CD4-positive, alpha-beta memory T cell (primary cell): ENCODE measurements at regions not wholly inside any gene's neighbourhood (a gene's known extent, or its start where the extent isn't known, plus 50 kb on each side); places are given as distances from the start of the nearest gene placed in this dataset.

Experiments used
- CTCF ChIA-PET: fragments of 350-600 bp; sonication (Branson Sonifier 250); formaldehyde crosslinking; loops from one replicate; lab custom pipeline; 2021; ENCODE audit warnings: inconsistent platforms; ENCODE audit not compliant: partially characterized antibody; lab: Charles Lee
- POLR2A ChIA-PET: fragments of 350-600 bp; sonication (Branson Sonifier 250); formaldehyde crosslinking; loops from one replicate; lab custom pipeline; 2021; ENCODE audit not compliant: partially characterized antibody; lab: Charles Lee
- DNase-seq, 5 donors: peaks; one replicate each; pipeline versions ENCODE4 v3.0.0 to v3.0.0-alpha.2; 2020 to 2022; ENCODE audit warnings: mixed read lengths in 1 of 5
- H3K27ac ChIP-seq: one replicate; pipeline ENCODE4 v1.7.0; 2013; ENCODE audit warnings: low read depth, low read length
- H3K27me3 ChIP-seq: 2 replicates; pipeline ENCODE4 v1.7.0; 2013; ENCODE audit warnings: mild to moderate bottlenecking, low read length, moderate library complexity; ENCODE audit not compliant: insufficient read depth
- H3K36me3 ChIP-seq: 2 replicates; pipeline ENCODE4 v1.7.0; 2013; ENCODE audit warnings: mild to moderate bottlenecking, low read length, moderate library complexity; ENCODE audit not compliant: insufficient read depth
- H3K4me1 ChIP-seq: 2 replicates; pipeline ENCODE4 v1.7.0; 2013; ENCODE audit warnings: mild to moderate bottlenecking, low read length, moderate library complexity; ENCODE audit not compliant: insufficient read depth
- H3K4me3 ChIP-seq, 2 donors: one replicate each; pipeline ENCODE4 v1.7.0; 2013; ENCODE audit warnings: low read length in 2 of 2, mild to moderate bottlenecking in 1 of 2
- H3K9me3 ChIP-seq, 2 donors: one replicate each; pipeline ENCODE4 v1.7.0; 2013; ENCODE audit warnings: low read length in 2 of 2, control low read depth in 1 of 2; ENCODE audit not compliant: control insufficient read depth in 1 of 2
- H3K27ac Mint-ChIP-seq, 7 donors: one replicate each; pipeline ENCODE4 v1.8.0; 2020 to 2021; ENCODE audit warnings: mixed read lengths in 7 of 7, mild to moderate bottlenecking in 6 of 7, inconsistent platforms in 3 of 7, moderate library complexity in 3 of 7
- H3K27me3 Mint-ChIP-seq, 2 donors: one replicate each; pipeline ENCODE4 v1.8.0; 2020 to 2021; ENCODE audit warnings: mixed read lengths in 2 of 2
- H3K36me3 Mint-ChIP-seq, 2 donors: one replicate each; pipeline ENCODE4 v1.8.0; 2020 to 2021; ENCODE audit warnings: mixed read lengths in 2 of 2, inconsistent platforms in 1 of 2, mild to moderate bottlenecking in 1 of 2
- H3K4me1 Mint-ChIP-seq, 4 donors: one replicate each; pipeline ENCODE4 v1.8.0; 2020 to 2021; ENCODE audit warnings: mixed read lengths in 4 of 4, mild to moderate bottlenecking in 1 of 4
- H3K4me3 Mint-ChIP-seq, 8 donors: one replicate each; pipeline ENCODE4 v1.8.0; 2020 to 2021; ENCODE audit warnings: mixed read lengths in 8 of 8, mild to moderate bottlenecking in 7 of 8, moderate library complexity in 6 of 8, inconsistent platforms in 3 of 8
- H3K9me3 Mint-ChIP-seq, 8 donors: one replicate each; pipeline ENCODE4 v1.8.0; 2020 to 2021; ENCODE audit warnings: mixed read lengths in 8 of 8, mild to moderate bottlenecking in 5 of 8, inconsistent platforms in 3 of 8, moderate library complexity in 1 of 8
- intact Hi-C: fragments of 100-400 bp; cut with micrococcal nuclease; formaldehyde crosslinking; loops from one replicate; pipeline ENCODE4 v1.15.1; 2023

GRCh38 chr1:5701642-5702041 is 290.6 kb downstream of the NPHP4 start:
- H3K27me3 Mint-ChIP-seq: peaks cover 2 to 4% of the 10 kb centered on the region in 2 donors
- CTCF ChIA-PET: no interaction called here

GRCh38 chr1:5693568-5693967 is 298.7 kb downstream of the NPHP4 start:
- Histone ChIP-seq H3K36me3 (no peaks in the 10 kb centered on the region), H3K27ac (no peak overlapping the region), H3K4me3 (no peak overlapping the region), H3K27me3 (no peaks in the 10 kb centered on the region), H3K9me3 (no peaks in the 10 kb centered on the region), H3K4me1 (no peaks in the 10 kb centered on the region)
- CTCF ChIA-PET: no interaction called here
- intact Hi-C loops: no loop called here
- no peak overlapping the region for H3K4me3 Mint-ChIP-seq
- H3K4me1 Mint-ChIP-seq: no peaks in the 10 kb centered on the region
- DNase-seq: no peak
- no peak overlapping the region for H3K27ac Mint-ChIP-seq
- no peaks in the 10 kb centered on the region for H3K36me3 Mint-ChIP-seq
- POLR2A ChIA-PET: no interaction called here
- peaks cover 0 to 2% (median 0%) of the 10 kb centered on the region in 8 donors for H3K9me3 Mint-ChIP-seq
- H3K27me3 Mint-ChIP-seq: peaks cover 11% of the 10 kb centered on the region in 2 donors

More at GRCh38 chr1:5701642-5702041, 290.6 kb downstream of the NPHP4 start:
- Histone ChIP-seq H3K9me3 (no peaks in the 10 kb centered on the region), H3K4me3 (no peak overlapping the region), H3K27ac (no peak overlapping the region), H3K36me3 (no peaks in the 10 kb centered on the region), H3K4me1 (no peaks in the 10 kb centered on the region), H3K27me3 (no peaks in the 10 kb centered on the region)
- no peak for DNase-seq
- Mint-ChIP-seq H3K27ac (no peak overlapping the region), H3K36me3 (no peaks in the 10 kb centered on the region), H3K4me1 (peaks cover 0 to 2% (median 0%) of the 10 kb centered on the region in 4 donors), H3K9me3 (peaks cover 0 to 2% (median 0%) of the 10 kb centered on the region in 8 donors), H3K4me3 (no peak overlapping the region)
- intact Hi-C loops: no loop called here
- POLR2A ChIA-PET: no interaction called here

- Histone ChIP-seq H3K9me3 (no peaks in the 10 kb centered on the region), H3K27me3 (no peaks in the 10 kb centered on the region), H3K4me3 (no peak overlapping the region), H3K4me1 (no peaks in the 10 kb centered on the region), H3K27ac (no peak overlapping the region), H3K36me3 (no peaks in the 10 kb centered on the region)
- no peak overlapping the region for H3K4me3 Mint-ChIP-seq
- peaks cover 11% of the 10 kb centered on the region in 2 donors for H3K27me3 Mint-ChIP-seq
- no peaks in the 10 kb centered on the region for H3K36me3 Mint-ChIP-seq
- no peak overlapping the region for H3K27ac Mint-ChIP-seq
- ChIA-PET POLR2A (no interaction called here), CTCF (no interaction called here)
- no peaks in the 10 kb centered on the region for H3K4me1 Mint-ChIP-seq
- intact Hi-C loops: no loop called here
- DNase-seq: no peak
- peaks cover 0 to 2% (median 0%) of the 10 kb centered on the region in 8 donors for H3K9me3 Mint-ChIP-seq
These were observed 299.6 kb downstream of the NPHP4 start for GRCh38 chr1:5692664-5693063.

GRCh38 chr1:5691795-5692509 is 300.3 kb downstream of the NPHP4 start:
- Histone ChIP-seq H3K27ac (no peak overlapping the region), H3K27me3 (no peaks in the 10 kb centered on the region), H3K9me3 (no peaks in the 10 kb centered on the region), H3K4me1 (no peaks in the 10 kb centered on the region), H3K4me3 (no peak overlapping the region), H3K36me3 (no peaks in the 10 kb centered on the region)
- POLR2A ChIA-PET: no interaction called here
- no peak for DNase-seq
- CTCF ChIA-PET: no interaction called here
- intact Hi-C loops: no loop called here
- no peaks in the 10 kb centered on the region for H3K36me3 Mint-ChIP-seq
- H3K4me1 Mint-ChIP-seq: no peaks in the 10 kb centered on the region
- H3K27ac Mint-ChIP-seq: no peak overlapping the region
- peaks cover 0 to 2% (median 0%) of the 10 kb centered on the region in 8 donors for H3K9me3 Mint-ChIP-seq
- H3K4me3 Mint-ChIP-seq: no peak overlapping the region
- peaks cover 10 to 13% of the 10 kb centered on the region in 2 donors for H3K27me3 Mint-ChIP-seq

- no peaks in the 10 kb centered on the region for H3K9me3 ChIP-seq
- peaks cover 0 to 2% (median 0%) of the 10 kb centered on the region in 4 donors for H3K4me1 Mint-ChIP-seq
- no peaks in the 10 kb centered on the region for H3K4me1 ChIP-seq
- H3K27me3 Mint-ChIP-seq: peaks cover 6 to 20% of the 10 kb centered on the region in 2 donors
- H3K4me3 ChIP-seq: no peak overlapping the region
- H3K36me3 Mint-ChIP-seq: no peaks in the 10 kb centered on the region
- H3K36me3 ChIP-seq: no peaks in the 10 kb centered on the region
- no peak overlapping the region for H3K4me3 Mint-ChIP-seq
- peaks cover 0 to 2% (median 0%) of the 10 kb centered on the region in 8 donors for H3K9me3 Mint-ChIP-seq
- no peaks in the 10 kb centered on the region for H3K27me3 ChIP-seq
- no peak for DNase-seq
- CTCF ChIA-PET: no interaction called here
- intact Hi-C loops: no loop called here
- peak overlapping the region in 1 of 7 donors; percentile 49 for H3K27ac Mint-ChIP-seq
- POLR2A ChIA-PET: interaction anchor here (0.6 kb wide), 1 partner anchor 470 kb away, joined by 4 read pairs; no protein-coding TSS in a partner anchor
- H3K27ac ChIP-seq: no peak overlapping the region
These were observed 301.3 kb downstream of the NPHP4 start for GRCh38 chr1:5690898-5691297.

- POLR2A ChIA-PET: no interaction called here
- H3K27ac ChIP-seq: no peak overlapping the region
- no peaks in the 10 kb centered on the region for H3K36me3 ChIP-seq
- H3K9me3 Mint-ChIP-seq: peaks cover 0 to 5% (median 0%) of the 10 kb centered on the region in 8 donors
- H3K27me3 Mint-ChIP-seq: peaks cover 2 to 21% of the 10 kb centered on the region in 2 donors
- peaks cover 0 to 2% (median 0%) of the 10 kb centered on the region in 4 donors for H3K4me1 Mint-ChIP-seq
- no peaks in the 10 kb centered on the region for H3K27me3 ChIP-seq
- no peaks in the 10 kb centered on the region for H3K4me1 ChIP-seq
- no peaks in the 10 kb centered on the region for H3K36me3 Mint-ChIP-seq
- no peak overlapping the region for H3K27ac Mint-ChIP-seq
- CTCF ChIA-PET: no interaction called here
- H3K4me3 ChIP-seq: no peak overlapping the region
- DNase-seq: no peak
- no peak overlapping the region for H3K4me3 Mint-ChIP-seq
- H3K9me3 ChIP-seq: no peaks in the 10 kb centered on the region
- intact Hi-C loops: no loop called here
These were observed 301.9 kb downstream of the NPHP4 start for GRCh38 chr1:5690291-5690690.

- POLR2A ChIA-PET: no interaction called here
- intact Hi-C loops: no loop called here
- Histone ChIP-seq H3K36me3 (no peaks in the 10 kb centered on the region), H3K27ac (no peak overlapping the region), H3K4me3 (no peak overlapping the region), H3K27me3 (no peaks in the 10 kb centered on the region), H3K4me1 (peaks cover 5% of the 10 kb centered on the region), H3K9me3 (no peaks in the 10 kb centered on the region)
- Mint-ChIP-seq H3K4me1 (peaks cover 1 to 6% (median 4%) of the 10 kb centered on the region in 4 donors), H3K4me3 (peak overlapping the region in 2 of 8 donors; percentile 3 to 6), H3K36me3 (no peaks in the 10 kb centered on the region), H3K9me3 (peaks cover 0 to 5% (median 0%) of the 10 kb centered on the region in 8 donors), H3K27me3 (peaks cover 2 to 19% of the 10 kb centered on the region in 2 donors), H3K27ac (no peak overlapping the region)
- CTCF ChIA-PET: no interaction called here
- no peak for DNase-seq
These were observed 303.8 kb downstream of the NPHP4 start for GRCh38 chr1:5688081-5689077.
